Thyroid gland (tissue), 4 donors: ENCODE measurements at regions not wholly inside any gene's neighbourhood (a gene's known extent, or its start where the extent isn't known, plus 50 kb on each side); places are given as distances from the start of the nearest gene placed in this dataset.

Experiments
- POLR2A ChIP-seq, 2 donors: fragments of 450-650 bp; IDR thresholded peaks; one replicate each; pipeline ENCODE4 v1.6.1; 2017; ENCODE audit warnings: antibody characterized with exemption in 2 of 2, mild to moderate bottlenecking in 2 of 2, moderate library complexity in 1 of 2
- TF ChIP-seq, protein P1 (sequence below), 6 experiments: fragments of 200-600 bp in 3 of 6; fragments of 450-650 bp in 3 of 6; sonication (generic) in 3 of 6; IDR thresholded peaks; one replicate each; pipeline ENCODE4 v1.5.1; 2016 to 2019; ENCODE audit warnings: antibody characterized with exemption in 6 of 6, mild to moderate bottlenecking in 2 of 6, inconsistent platforms in 1 of 6, moderate library complexity in 1 of 6

DNA sequence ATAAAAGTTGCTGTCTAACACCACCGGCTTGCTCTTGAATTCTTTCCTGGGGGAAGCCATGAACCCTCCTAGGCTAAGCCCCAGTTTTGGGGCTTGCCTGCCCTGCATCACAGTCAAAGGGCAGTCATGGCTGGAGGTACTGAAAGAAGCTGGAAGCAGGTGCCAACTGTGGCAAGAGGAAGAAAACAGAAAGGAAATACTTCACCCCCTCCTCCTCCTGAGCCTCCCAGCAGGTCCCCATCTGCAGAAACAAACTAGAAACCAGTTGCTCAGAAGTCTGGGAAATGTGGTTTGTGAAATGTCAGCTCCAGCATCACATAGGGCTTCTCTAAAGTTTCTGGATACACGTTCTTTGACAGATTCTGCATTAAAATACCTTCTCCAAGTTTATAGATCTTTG is 150.0 kb upstream of the PSMD7 start:
- TF ChIP-seq, protein P1, sequence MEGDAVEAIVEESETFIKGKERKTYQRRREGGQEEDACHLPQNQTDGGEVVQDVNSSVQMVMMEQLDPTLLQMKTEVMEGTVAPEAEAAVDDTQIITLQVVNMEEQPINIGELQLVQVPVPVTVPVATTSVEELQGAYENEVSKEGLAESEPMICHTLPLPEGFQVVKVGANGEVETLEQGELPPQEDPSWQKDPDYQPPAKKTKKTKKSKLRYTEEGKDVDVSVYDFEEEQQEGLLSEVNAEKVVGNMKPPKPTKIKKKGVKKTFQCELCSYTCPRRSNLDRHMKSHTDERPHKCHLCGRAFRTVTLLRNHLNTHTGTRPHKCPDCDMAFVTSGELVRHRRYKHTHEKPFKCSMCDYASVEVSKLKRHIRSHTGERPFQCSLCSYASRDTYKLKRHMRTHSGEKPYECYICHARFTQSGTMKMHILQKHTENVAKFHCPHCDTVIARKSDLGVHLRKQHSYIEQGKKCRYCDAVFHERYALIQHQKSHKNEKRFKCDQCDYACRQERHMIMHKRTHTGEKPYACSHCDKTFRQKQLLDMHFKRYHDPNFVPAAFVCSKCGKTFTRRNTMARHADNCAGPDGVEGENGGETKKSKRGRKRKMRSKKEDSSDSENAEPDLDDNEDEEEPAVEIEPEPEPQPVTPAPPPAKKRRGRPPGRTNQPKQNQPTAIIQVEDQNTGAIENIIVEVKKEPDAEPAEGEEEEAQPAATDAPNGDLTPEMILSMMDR (IDR thresholded peaks at IDR 0.05): no peak
- TF ChIP-seq POLR2A (IDR thresholded peaks at IDR 0.05): no peak
